Fibroblast of lung (primary cell): ENCODE measurements at regions not wholly inside any gene's neighbourhood (a gene's known extent, or its start where the extent isn't known, plus 50 kb on each side); places are given as distances from the start of the nearest gene placed in this dataset.
"Not testable (repeated sequence)": the region's sequence is repeated elsewhere in the genome, so short reads cannot be mapped to it uniquely, and the experiment has no call there.

Source experiments
- EZH2 ChIP-seq: IDR thresholded peaks from 2 replicates; pipeline ENCODE4 v1.5.1; 2012; ENCODE audit warnings: low read length, control low read depth, mild to moderate bottlenecking; ENCODE audit errors: missing control alignments
- TF ChIP-seq, protein P1 (sequence below), 2 donors: IDR thresholded peaks in 1 of 2; conservative IDR thresholded peaks in 1 of 2; 1 replicate in 1 of 2; 2 replicates in 1 of 2; pipeline ENCODE4 v1.5.1; 2011 to 2012; ENCODE audit warnings: low read length in 2 of 2, control low read depth in 1 of 2, inconsistent platforms in 1 of 2, low read depth in 1 of 2, mild to moderate bottlenecking in 1 of 2

DNA sequence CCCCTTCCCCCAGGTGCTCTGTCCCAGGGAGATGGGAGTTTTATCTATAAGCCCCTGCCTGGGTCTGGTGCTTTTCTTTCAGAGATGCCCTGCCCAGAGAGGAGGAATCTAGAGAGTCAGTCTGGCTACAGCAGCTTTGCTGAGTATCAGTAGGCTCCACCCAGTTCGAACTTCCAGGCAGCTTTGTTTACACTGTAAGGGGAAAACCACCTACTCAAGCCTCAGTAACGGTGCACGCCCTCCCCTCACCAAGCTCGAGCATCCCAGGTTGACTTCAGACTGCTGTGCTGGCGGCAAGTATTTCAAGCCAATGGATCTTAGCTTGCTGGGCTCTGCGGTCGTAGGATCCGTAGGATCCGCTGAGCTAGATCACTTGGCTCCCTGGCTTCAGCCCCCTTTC lies 72.1 kb upstream of the GMNC start:
- TF ChIP-seq, protein P1, sequence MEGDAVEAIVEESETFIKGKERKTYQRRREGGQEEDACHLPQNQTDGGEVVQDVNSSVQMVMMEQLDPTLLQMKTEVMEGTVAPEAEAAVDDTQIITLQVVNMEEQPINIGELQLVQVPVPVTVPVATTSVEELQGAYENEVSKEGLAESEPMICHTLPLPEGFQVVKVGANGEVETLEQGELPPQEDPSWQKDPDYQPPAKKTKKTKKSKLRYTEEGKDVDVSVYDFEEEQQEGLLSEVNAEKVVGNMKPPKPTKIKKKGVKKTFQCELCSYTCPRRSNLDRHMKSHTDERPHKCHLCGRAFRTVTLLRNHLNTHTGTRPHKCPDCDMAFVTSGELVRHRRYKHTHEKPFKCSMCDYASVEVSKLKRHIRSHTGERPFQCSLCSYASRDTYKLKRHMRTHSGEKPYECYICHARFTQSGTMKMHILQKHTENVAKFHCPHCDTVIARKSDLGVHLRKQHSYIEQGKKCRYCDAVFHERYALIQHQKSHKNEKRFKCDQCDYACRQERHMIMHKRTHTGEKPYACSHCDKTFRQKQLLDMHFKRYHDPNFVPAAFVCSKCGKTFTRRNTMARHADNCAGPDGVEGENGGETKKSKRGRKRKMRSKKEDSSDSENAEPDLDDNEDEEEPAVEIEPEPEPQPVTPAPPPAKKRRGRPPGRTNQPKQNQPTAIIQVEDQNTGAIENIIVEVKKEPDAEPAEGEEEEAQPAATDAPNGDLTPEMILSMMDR (conservative IDR thresholded peaks at IDR 0.05 in 1 of 2, IDR thresholded peaks at IDR 0.05 in 1 of 2; ENCODE audit: low read depth in 1 of 2, low read length in 2 of 2) = not testable (repeated sequence)
- not testable (repeated sequence) for TF ChIP-seq EZH2
